HT1080 (cell line): ENCODE measurements at regions not wholly inside any gene's neighbourhood (a gene's known extent, or its start where the extent isn't known, plus 50 kb on each side); places are given as distances from the start of the nearest gene placed in this dataset.
A peak's percentile ranks its signal among the peaks of the same experiment; 100 is the strongest.

Experiments
- DNase-seq: peaks from one replicate; pipeline ENCODE4 v3.0.0-alpha.2; 2015; ENCODE audit warnings: low read depth

GRCh38 chr1:67991546-67991945 lies 58.9 kb downstream of the DIRAS3 start:
- DNase-seq = no peak

- DNase-seq = no peak
Measured at GRCh38 chr1:67988066-67988465, 62.4 kb downstream of the DIRAS3 start.

- peak; percentile 84 for DNase-seq
Measured at GRCh38 chr1:67987046-67987799, 63.2 kb downstream of the DIRAS3 start.

DNA sequence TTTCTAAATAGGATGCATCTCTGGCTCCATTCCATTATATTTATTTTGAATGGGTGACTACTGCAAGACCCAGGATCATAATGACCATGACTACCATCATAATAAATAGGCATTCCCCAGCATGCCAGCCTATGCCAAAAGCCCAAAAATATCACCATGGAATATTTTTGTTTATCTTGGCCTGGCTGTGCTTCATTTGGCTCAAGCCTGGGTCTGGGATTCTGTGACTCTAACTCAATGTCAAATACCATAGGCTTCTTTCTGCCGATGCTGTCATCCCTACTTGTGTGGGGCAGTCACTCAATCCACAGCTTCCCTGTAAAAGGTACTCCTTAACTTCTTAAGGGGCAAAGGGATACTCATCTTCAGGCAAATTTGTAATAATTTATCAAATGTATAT lies 66.6 kb downstream of the DIRAS3 start:
- DNase-seq = peak; percentile 17

- DNase-seq = peak; percentile 61
Measured at GRCh38 chr1:67980028-67980427, 70.4 kb downstream of the DIRAS3 start.

DNA sequence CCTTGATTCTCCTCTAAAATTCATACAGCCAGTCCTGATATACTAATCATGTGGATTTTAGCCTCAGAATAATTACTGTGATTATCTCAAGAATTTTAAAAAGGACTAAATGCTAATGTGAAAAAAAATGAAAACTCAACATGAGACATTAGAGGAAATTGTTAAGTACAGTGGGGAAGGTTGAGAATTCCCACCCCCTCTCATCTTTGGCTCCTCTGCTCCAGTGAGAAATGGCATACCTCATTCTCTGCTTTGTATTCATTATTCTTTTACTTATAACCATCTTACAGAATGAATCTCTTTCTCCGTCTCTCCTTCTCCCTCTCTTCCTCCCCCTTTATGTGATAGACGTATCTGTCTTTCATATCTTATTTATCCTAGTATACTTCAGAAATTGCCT lies 70.9 kb downstream of the DIRAS3 start:
- no peak for DNase-seq

GRCh38 chr1:67978890-67979516 lies 71.4 kb downstream of the DIRAS3 start:
- DNase-seq = peak; percentile 98

GRCh38 chr1:67977756-67978155 lies 72.7 kb downstream of the DIRAS3 start:
- no peak for DNase-seq

DNA sequence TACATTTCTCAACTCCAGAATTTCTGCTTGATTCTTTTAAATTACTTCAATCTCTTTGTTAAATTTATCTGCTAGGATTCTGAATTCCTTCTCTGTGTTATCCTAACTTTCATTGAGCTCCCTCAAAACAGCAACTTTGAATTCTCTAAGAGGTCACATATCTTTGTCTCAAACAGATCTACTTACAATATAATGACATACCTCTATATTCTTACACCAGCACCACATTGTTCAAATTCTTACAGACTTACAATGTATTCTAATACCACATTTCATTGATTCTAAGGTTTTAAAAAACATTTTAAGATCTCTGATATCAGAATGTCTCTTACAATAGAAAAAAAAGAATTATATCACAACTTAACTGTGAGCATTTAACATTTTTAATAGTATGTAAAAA lies 77.4 kb downstream of the DIRAS3 start:
- DNase-seq = no peak

DNA sequence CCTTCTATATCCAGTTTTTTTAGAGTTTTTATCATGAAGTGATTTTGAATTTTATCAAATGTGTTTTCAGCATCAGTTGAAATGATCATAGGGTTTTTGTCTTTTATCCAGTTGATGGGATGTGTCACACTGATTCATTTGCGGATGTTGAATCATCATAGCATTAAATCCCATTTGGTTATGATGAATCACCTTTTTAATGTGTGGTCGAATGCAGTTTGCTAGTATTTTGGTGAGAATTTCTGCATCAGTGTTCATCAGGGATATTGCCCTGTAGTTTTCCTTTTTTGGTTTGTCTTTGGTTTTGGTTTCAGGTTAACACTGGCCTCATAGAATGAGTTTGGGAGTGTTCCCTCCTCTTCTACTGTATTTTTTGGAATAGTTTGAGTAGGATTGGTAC lies 80.3 kb downstream of the DIRAS3 start:
- peak; percentile 98 for DNase-seq

- DNase-seq = peak; percentile 51
Measured at GRCh38 chr1:67969446-67969845, 81.0 kb downstream of the DIRAS3 start.

DNA sequence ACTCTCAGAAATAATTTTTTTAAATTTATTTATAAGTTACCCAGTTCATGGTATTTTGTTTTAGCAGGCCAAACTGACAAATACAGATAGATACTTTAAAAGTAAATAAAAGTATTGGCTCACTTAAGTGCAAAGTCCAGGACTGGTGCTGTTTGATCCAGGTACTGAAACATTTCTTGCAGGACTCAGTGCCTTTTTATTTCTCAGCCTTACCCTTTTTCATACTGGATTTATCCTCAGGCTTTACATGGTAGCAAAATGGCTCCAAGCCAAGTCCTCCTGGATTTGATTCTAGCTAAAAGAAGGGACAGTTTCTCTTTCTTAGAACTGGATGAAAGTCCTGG lies 83.8 kb downstream of the DIRAS3 start:
- DNase-seq = no peak

DNA sequence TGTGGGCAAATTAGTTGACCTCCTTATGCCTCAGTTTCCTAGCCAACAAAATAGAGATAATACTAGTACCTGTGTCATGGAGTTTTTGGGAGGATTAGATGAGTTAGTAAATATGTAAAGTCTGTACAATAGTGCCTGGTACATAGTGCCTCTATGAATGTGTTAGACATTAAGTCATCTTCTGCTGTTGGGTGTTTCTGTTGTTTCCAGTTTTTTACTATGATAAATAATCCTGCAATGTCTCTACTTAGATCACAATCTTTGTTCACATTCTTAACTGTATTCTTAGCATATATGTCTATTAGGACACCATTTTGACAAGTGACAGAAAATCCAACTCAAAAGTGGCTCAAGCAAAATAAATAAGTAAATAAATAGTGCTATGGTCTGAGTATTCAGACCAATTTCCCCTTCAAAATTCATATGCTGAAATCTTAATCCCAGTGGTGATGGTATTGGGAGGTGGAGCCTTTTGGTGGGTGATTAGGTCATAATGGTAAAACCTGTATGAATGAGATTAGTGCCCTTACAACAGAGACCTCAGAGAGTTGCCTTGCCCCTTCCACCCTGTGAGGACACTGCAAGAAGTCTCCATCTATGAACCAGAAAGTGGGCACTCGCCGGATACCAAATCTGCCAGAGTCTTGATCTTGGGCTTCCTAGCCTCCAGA lies 84.3 kb downstream of the DIRAS3 start:
- DNase-seq = no peak

GRCh38 chr1:67963263-67963662 lies 87.2 kb downstream of the DIRAS3 start:
- no peak for DNase-seq

- DNase-seq = no peak
Measured at GRCh38 chr1:67960766-67961165, 89.7 kb downstream of the DIRAS3 start.

DNA sequence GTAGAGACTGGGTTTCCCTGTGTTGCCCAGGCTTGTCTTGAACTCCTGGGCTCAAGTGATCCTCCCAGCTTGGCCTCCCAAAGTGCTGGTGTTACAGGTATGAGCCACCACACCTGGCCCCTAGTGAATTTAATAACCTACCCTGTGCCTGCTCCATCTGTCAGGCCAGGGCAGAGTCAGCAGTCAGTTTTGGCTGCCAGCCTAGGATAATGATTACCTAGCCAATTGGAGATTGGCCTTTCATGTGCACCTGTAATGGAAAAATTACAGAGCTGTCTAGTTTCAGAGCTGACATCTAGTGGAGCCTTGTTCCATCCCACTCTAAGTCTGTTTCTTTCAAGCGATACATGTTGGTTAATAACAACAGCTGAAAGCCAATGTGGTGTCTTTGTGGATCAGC lies 92.0 kb downstream of the DIRAS3 start:
- no peak for DNase-seq

DNA sequence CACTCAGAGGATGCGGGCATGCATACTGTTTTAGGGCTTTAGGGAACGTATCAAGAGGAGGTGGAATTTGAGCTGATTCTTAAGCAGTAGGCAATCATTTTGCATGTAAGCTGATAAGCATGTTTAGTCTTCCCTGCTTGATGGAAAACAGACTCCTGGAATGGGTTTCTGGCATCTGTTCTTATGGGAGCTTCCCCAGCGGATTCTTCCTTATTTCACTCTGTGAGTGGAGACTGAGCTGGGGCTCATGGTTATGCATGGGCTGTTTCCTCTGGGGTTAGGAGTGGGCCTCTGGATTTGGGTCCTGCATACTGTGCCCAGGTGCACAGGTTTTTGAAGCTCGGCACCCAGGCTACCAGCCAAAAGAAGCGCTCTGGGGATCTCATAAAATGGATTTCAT lies 93.4 kb downstream of the DIRAS3 start:
- DNase-seq = no peak

DNA sequence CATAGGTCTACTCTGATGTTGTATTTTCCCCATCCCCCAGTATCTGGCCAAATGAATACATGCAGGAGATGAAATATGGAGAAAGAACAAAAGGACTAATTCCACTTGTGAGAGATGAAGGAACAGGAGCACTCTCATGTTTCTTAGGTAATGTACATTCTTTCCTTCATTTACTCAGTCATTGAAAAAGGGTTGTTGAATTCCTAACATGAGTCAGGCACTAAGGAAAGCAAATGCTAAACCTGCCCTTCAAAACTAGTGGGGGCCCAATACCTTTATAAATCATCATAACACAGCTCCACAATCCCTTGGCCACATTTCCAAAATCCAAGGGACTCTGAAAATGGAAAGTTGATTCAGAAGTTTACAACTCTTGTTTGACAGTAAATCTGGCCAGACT lies 94.3 kb downstream of the DIRAS3 start:
- no peak for DNase-seq

DNA sequence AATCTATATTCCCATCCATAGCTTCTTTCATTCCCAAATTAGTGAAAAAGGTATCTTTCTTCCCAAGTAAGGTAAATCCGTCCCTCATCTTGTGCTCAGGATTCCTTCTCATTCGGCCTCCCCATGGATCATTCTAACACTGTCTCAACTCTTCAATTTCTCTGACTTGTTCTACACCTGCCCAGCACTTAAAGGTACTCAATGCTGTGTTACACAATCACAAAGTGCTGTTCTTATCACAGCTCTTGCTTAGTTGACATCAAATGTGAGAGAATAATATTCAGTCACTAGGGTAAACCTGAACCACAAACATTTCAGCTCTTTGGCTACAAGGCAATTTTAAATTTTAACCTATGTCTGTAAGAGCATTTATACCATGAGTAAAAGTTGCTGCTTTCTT lies 94.8 kb downstream of the DIRAS3 start:
- no peak for DNase-seq

DNA sequence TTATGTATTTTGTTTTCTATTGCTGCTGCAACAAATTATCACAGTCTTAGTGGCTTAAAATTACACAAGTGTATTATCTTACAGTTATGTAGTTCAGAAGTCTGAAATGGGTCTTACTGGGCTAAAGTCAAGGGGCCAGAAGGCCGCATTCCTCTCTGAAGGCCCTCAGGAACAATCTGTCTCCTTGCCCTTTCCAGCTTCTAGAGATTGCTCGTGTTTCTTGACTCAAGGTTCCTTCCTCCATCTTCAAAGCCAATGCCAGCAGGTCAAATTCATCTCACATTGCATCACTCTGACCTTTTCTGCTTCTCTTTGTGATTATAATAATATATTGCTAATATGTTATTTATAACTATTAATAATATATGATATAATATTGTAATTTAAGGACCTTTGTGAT lies 97.1 kb downstream of the DIRAS3 start:
- DNase-seq = no peak

DNA sequence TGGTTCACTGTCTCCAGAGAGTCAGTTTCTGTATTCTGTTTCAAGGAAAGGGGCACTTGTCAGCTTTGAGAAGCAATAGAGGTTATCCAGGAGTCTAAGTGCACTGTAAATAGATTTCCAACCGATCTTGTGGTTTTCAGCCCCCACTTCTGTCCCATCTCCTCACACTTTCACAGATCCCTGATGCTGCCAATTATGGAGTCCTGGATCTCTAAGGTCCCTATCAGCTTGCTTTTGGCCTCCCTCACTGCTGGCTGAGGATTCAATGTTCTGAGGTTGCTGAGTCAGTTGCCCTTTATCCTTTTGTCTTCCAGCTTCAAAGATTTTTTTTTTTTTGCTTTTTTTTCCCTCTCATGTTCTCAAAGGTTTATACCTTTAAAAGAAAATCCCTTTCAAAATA lies 98.4 kb downstream of the DIRAS3 start:
- DNase-seq = peak; percentile 68

- DNase-seq = no peak
Measured at GRCh38 chr1:67951014-67951413, 99.4 kb downstream of the DIRAS3 start.
